SK-N-SH treated with all-trans-retinoic acid at 6 μM for 48 hours (cell line): ENCODE measurements at regions not wholly inside any gene's neighbourhood (a gene's known extent, or its start where the extent isn't known, plus 50 kb on each side); places are given as distances from the start of the nearest gene placed in this dataset.

Experiments used
- ARNTL ChIP-seq: fragments of 450-650 bp; formaldehyde crosslinking; IDR thresholded peaks from 2 replicates; pipeline ENCODE4 v1.5.0; 2020; ENCODE audit warnings: low read depth, mild to moderate bottlenecking, moderate library complexity, borderline replicate concordance
- ISL1 ChIP-seq: fragments of 250-450 bp; sonication (Bioruptor Pico); IDR thresholded peaks from 2 replicates; pipeline ENCODE4 v2.1.2; 2022; ENCODE audit warnings: mild to moderate bottlenecking, moderate library complexity
- OSR1 ChIP-seq: fragments of 250-450 bp; sonication (Bioruptor Pico); IDR thresholded peaks from 2 replicates; pipeline ENCODE4 v1.8.0; 2022; ENCODE audit warnings: moderate library complexity, mild to moderate bottlenecking, inconsistent platforms
- PATZ1 ChIP-seq: fragments of 250-450 bp; sonication (Bioruptor Pico); IDR thresholded peaks from 2 replicates; pipeline ENCODE4 v1.8.0; 2020; ENCODE audit warnings: mild to moderate bottlenecking, moderate library complexity, borderline replicate concordance
- PPARA ChIP-seq: fragments of 250-450 bp; sonication (Bioruptor Pico); IDR thresholded peaks from 2 replicates; pipeline ENCODE4 v1.5.0; 2020; ENCODE audit warnings: mild to moderate bottlenecking, borderline replicate concordance
- RARB ChIP-seq: fragments of 250-450 bp; sonication (Bioruptor Pico); IDR thresholded peaks from 2 replicates; pipeline ENCODE4 v1.8.0; 2021; ENCODE audit warnings: mild to moderate bottlenecking, moderate library complexity
- TOX ChIP-seq: fragments of 250-450 bp; sonication (Bioruptor Pico); IDR thresholded peaks from 2 replicates; pipeline ENCODE4 v1.8.0; 2021; ENCODE audit warnings: mild to moderate bottlenecking, moderate library complexity, borderline replicate concordance
- TSHZ2 ChIP-seq: fragments of 250-450 bp; sonication (Bioruptor Pico); IDR thresholded peaks from 2 replicates; pipeline ENCODE4 v1.5.0; 2020; ENCODE audit warnings: mild to moderate bottlenecking, moderate library complexity
- ZC3H10 ChIP-seq: fragments of 250-450 bp; sonication (Bioruptor Pico); IDR thresholded peaks from 2 replicates; pipeline ENCODE4 v1.5.1; 2021; ENCODE audit warnings: mild to moderate bottlenecking, moderate library complexity
- ZFP30 ChIP-seq: fragments of 450-650 bp; formaldehyde crosslinking; IDR thresholded peaks from 2 replicates; pipeline ENCODE4 v1.5.0; 2022; ENCODE audit warnings: mild to moderate bottlenecking, moderate library complexity
- ZNF565 ChIP-seq: fragments of 450-650 bp; formaldehyde crosslinking; conservative IDR thresholded peaks from 2 replicates; pipeline ENCODE4 v1.5.0; 2020; ENCODE audit warnings: low read depth, mild to moderate bottlenecking, moderate library complexity
- ZNF8 ChIP-seq: fragments of 450-650 bp; formaldehyde crosslinking; IDR thresholded peaks from 2 replicates; pipeline ENCODE4 v1.5.0; 2020; ENCODE audit warnings: mild to moderate bottlenecking, moderate library complexity
- TF ChIP-seq, protein P1 (sequence below): fragments of 250-450 bp; sonication (Bioruptor Pico); IDR thresholded peaks from 2 replicates; pipeline ENCODE4 v1.8.0; 2021; ENCODE audit warnings: low read depth, mild to moderate bottlenecking, moderate library complexity, borderline replicate concordance
- TF ChIP-seq, protein P2 (sequence below): fragments of 250-450 bp; sonication (Bioruptor Pico); IDR thresholded peaks from 2 replicates; pipeline ENCODE4 v1.5.1; 2021; ENCODE audit warnings: mild to moderate bottlenecking, moderate library complexity

DNA sequence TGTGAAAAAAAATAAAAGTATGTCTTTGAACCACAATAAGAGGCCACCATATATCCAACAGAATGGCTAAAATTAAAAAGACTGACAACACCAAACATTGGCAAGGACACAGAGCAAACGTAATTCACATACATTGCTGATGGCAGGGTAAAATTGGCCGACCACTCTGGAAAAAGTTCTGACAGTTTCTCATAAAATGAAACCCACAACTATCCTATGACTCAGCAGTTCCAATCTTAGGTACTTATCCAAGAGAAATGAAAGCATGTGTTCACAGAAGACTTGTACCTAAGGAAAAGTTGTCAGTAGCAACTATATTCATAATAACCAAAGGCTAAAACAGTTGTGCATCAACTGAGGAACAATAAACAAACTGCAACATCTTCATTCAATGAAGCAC, 357.3 kb upstream of the XYLT1 start:
- TF ChIP-seq OSR1 (no peak), ZNF8 (CRISPR knock-in tag) (no peak), ZC3H10 (CRISPR knock-in tag) (peak; percentile 64; the same call in 1 of the 2 replicates), ISL1 (CRISPR knock-in tag) (peak; percentile 56), PPARA (CRISPR knock-in tag) (no peak), ZFP30 (no peak), TSHZ2 (CRISPR knock-in tag) (no peak), ZNF565 (CRISPR knock-in tag) (no peak), RARB (no peak), ARNTL (CRISPR knock-in tag) (no peak), TOX (CRISPR knock-in tag) (peak; percentile 82; the same call in 1 of the 2 replicates), PATZ1 (CRISPR knock-in tag) (no peak)
- TF ChIP-seq, protein P1, sequence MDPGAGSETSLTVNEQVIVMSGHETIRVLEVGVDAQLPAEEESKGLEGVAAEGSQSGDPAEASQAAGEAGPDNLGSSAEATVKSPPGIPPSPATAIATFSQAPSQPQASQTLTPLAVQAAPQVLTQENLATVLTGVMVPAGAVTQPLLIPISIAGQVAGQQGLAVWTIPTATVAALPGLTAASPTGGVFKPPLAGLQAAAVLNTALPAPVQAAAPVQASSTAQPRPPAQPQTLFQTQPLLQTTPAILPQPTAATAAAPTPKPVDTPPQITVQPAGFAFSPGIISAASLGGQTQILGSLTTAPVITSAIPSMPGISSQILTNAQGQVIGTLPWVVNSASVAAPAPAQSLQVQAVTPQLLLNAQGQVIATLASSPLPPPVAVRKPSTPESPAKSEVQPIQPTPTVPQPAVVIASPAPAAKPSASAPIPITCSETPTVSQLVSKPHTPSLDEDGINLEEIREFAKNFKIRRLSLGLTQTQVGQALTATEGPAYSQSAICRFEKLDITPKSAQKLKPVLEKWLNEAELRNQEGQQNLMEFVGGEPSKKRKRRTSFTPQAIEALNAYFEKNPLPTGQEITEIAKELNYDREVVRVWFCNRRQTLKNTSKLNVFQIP (CRISPR knock-in tag), result no peak
- TF ChIP-seq, protein P2, sequence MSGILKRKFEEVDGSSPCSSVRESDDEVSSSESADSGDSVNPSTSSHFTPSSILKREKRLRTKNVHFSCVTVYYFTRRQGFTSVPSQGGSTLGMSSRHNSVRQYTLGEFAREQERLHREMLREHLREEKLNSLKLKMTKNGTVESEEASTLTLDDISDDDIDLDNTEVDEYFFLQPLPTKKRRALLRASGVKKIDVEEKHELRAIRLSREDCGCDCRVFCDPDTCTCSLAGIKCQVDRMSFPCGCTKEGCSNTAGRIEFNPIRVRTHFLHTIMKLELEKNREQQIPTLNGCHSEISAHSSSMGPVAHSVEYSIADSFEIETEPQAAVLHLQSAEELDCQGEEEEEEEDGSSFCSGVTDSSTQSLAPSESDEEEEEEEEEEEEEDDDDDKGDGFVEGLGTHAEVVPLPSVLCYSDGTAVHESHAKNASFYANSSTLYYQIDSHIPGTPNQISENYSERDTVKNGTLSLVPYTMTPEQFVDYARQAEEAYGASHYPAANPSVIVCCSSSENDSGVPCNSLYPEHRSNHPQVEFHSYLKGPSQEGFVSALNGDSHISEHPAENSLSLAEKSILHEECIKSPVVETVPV (CRISPR knock-in tag), result no peak
